ENCODE measurements at regions not wholly inside any gene's neighbourhood (a gene's known extent, or its start where the extent isn't known, plus 50 kb on each side); places are given as distances from the start of the nearest gene placed in this dataset.

GRCh38 chr17:72030067-72030899, 90.5 kb upstream of the SOX9 start (continued):
- 0 out of 2 replicates have a peak, but pooled peaks have one; percentile 17 for TF ChIP-seq SP1 (IDR thresholded peaks at IDR 0.05; ENCODE audit: low read depth, low read length)
- TF ChIP-seq JUND (IDR thresholded peaks at IDR 0.05; ENCODE audit: low read length), result no peak
- TF ChIP-seq POLR2AphosphoS5 (IDR thresholded peaks at IDR 0.05; ENCODE audit: low read depth, low read length), result no peak
- peak; percentile 73 for TF ChIP-seq NANOG (IDR thresholded peaks at IDR 0.05; ENCODE audit: insufficient read depth, low read depth, low read length, poor library complexity, severe bottlenecking)
- no peak for TF ChIP-seq SP2 (IDR thresholded peaks at IDR 0.05; ENCODE audit: low read length)
- TF ChIP-seq JUN (IDR thresholded peaks at IDR 0.05; ENCODE audit: low read depth, low read length), result no peak
- no peak for TF ChIP-seq SUZ12 (IDR thresholded peaks at IDR 0.05; ENCODE audit: low read length)
- 0 out of 4 replicates have a peak, but pooled peaks of 1 of the 2 experiments have one; percentile 4 for TF ChIP-seq HDAC2 (IDR thresholded peaks at IDR 0.05; ENCODE audit: borderline replicate concordance in 1 of 2, low read depth in 2 of 2, low read length in 2 of 2)
- peak; percentile 24 to 51 (median 51); a peak in 3 of 4 replicates for TF ChIP-seq CTCF (IDR thresholded peaks at IDR 0.05; ENCODE audit: control extremely low read depth in 1 of 3, insufficient read depth in 1 of 3, low read depth in 1 of 3, low read length in 3 of 3)
- peak; percentile 57; the same call in 1 of the 2 replicates for TF ChIP-seq CEBPB (IDR thresholded peaks at IDR 0.05; ENCODE audit: low read depth, low read length)
- peak; percentile 5; the same call in 1 of the 2 replicates for TF ChIP-seq YY1 (IDR thresholded peaks at IDR 0.05; ENCODE audit: low read depth, low read length)
- 0 out of 2 replicates have a peak, but pooled peaks have one; percentile 9 for TF ChIP-seq CREB1 (IDR thresholded peaks at IDR 0.05)
- peak; percentile 90 for TF ChIP-seq EGR1 (IDR thresholded peaks at IDR 0.05; ENCODE audit: borderline replicate concordance, low read depth, low read length)
- TF ChIP-seq ATF2 (IDR thresholded peaks at IDR 0.05; ENCODE audit: low read length), result no peak
- TF ChIP-seq BCL11A (IDR thresholded peaks at IDR 0.05; ENCODE audit: low read depth in 2 of 2, low read length in 2 of 2), result no peak
